ENCODE measurements at regions not wholly inside any gene's neighbourhood (a gene's known extent, or its start where the extent isn't known, plus 50 kb on each side); places are given as distances from the start of the nearest gene placed in this dataset.
"Not testable (repeated sequence)": the region's sequence is repeated elsewhere in the genome, so short reads cannot be mapped to it uniquely, and the experiment has no call there.

DNA sequence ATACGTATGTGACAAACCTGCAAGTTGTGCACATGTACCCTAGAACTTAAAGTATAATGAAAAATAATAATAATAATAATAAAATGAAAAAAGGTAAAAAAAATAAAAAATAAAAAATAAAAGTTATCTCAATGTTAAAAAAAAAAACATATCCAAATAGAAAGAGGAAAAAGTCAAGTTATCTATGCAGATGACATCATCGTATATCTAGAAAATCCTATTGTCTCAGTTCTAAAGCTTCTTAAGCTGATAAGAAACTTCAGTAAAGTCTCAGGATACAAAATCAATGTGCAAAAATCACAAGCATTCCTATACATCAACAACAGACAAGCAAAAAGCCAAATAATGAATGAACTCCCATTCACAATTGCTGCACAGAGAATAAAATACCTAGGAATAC is 466.6 kb upstream of the PHF14 start:
- intact Hi-C loops (cut with DNase I; ENCODE audit: low total_unique reads): no loop called here
- Histone ChIP-seq H3K36me3 (no peaks in the 10 kb centered on the region), H3K4me3 (no peak overlapping the region), H3K27me3 (no peaks in the 10 kb centered on the region), H3K9me3 (no peaks in the 10 kb centered on the region), H3K27ac (no peak overlapping the region), H3K4me1 (no peaks in the 10 kb centered on the region)
- TF ChIP-seq POLR2AphosphoS5 (IDR thresholded peaks at IDR 0.05): no peak
- TF ChIP-seq, protein P1, sequence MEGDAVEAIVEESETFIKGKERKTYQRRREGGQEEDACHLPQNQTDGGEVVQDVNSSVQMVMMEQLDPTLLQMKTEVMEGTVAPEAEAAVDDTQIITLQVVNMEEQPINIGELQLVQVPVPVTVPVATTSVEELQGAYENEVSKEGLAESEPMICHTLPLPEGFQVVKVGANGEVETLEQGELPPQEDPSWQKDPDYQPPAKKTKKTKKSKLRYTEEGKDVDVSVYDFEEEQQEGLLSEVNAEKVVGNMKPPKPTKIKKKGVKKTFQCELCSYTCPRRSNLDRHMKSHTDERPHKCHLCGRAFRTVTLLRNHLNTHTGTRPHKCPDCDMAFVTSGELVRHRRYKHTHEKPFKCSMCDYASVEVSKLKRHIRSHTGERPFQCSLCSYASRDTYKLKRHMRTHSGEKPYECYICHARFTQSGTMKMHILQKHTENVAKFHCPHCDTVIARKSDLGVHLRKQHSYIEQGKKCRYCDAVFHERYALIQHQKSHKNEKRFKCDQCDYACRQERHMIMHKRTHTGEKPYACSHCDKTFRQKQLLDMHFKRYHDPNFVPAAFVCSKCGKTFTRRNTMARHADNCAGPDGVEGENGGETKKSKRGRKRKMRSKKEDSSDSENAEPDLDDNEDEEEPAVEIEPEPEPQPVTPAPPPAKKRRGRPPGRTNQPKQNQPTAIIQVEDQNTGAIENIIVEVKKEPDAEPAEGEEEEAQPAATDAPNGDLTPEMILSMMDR (IDR thresholded peaks at IDR 0.05): no peak
- TF ChIP-seq POLR2A (IDR thresholded peaks at IDR 0.05): no peak
- DNase-seq (ENCODE audit: low spot score in 2 of 2): no peak

DNA sequence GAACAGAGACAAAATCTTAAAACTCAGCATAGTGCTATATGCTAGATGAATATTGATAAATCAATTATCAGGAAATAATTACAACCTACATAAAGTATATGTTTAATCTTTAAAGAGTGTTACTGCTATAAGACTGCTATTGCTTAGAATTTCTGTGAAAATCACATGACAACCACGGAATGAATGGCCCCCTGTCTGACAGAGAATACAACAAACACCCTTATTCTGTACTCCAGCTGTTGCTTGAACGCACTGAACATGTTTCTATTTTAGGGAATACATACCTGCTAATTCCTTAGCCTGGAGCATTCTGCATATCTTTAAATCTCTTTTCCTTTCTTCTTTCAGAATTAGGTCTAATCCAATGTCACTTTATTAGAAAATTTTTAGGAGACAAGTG is 452.4 kb upstream of the PHF14 start:
- Histone ChIP-seq H3K27ac (no peak overlapping the region), H3K9me3 (no peaks in the 10 kb centered on the region), H3K27me3 (no peaks in the 10 kb centered on the region), H3K36me3 (no peaks in the 10 kb centered on the region), H3K4me1 (no peaks in the 10 kb centered on the region), H3K4me3 (no peak overlapping the region)
- intact Hi-C loops (cut with DNase I; ENCODE audit: low total_unique reads): no loop called here
- no peak for DNase-seq (ENCODE audit: low spot score in 2 of 2)
- TF ChIP-seq POLR2A (IDR thresholded peaks at IDR 0.05): no peak
- TF ChIP-seq POLR2AphosphoS5 (IDR thresholded peaks at IDR 0.05): no peak
- TF ChIP-seq, protein P1 (IDR thresholded peaks at IDR 0.05): no peak

DNA sequence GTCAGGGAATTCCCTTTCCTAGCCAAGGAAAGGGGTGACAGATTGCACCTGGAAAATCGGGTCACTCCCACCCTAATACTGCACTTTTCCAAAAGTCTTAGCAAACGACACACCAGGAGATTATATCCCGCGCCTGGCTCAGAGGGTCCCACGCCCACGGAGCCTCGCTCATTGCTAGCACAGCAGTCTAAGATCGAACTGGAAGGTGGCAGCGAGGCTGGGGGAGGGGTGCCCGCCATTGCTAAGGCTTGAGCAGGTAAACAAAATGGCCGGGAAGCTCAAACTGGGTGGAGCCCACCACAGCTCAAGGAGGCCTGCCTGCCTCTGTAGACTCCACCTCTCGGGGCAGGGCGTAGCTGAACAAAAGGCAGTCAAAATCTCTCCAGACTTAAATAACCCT is 440.2 kb upstream of the PHF14 start:
- H3K36me3 ChIP-seq; H3K27me3 ChIP-seq; H3K4me1 ChIP-seq; DNase-seq (ENCODE audit: low spot score in 2 of 2); H3K9me3 ChIP-seq; H3K27ac ChIP-seq; intact Hi-C loops (cut with DNase I; ENCODE audit: low total_unique reads); H3K4me3 ChIP-seq: not testable (repeated sequence)

DNA sequence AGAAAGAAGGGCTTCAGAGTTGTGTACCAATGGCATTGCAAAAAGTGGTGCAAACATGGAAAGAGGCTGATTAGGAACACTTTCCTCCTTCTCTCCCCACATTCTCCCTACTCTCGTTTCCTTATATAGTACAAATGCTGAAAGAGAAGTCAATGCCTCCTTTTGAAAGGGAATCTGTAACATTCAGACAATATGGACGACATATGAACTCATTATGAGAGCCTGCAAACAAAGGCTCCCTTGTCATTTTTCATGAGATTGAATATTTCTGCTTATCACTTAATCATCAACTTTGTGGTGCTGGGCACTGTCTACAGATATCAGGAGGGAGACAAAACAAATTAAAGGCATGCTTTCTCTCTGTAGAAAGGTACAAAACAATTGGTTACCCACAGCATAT is 437.1 kb upstream of the PHF14 start:
- H3K36me3 ChIP-seq: no peaks in the 10 kb centered on the region
- no peak overlapping the region for H3K4me3 ChIP-seq
- H3K27ac ChIP-seq: no peak overlapping the region
- peaks cover 0 to 5% of the 10 kb centered on the region in 2 donors for H3K9me3 ChIP-seq
- H3K27me3 ChIP-seq: no peaks in the 10 kb centered on the region
- no peaks in the 10 kb centered on the region for H3K4me1 ChIP-seq
- TF ChIP-seq, protein P1 (IDR thresholded peaks at IDR 0.05): no peak
- TF ChIP-seq POLR2A (IDR thresholded peaks at IDR 0.05) (no peak), POLR2AphosphoS5 (IDR thresholded peaks at IDR 0.05) (no peak)
- no peak for DNase-seq (ENCODE audit: low spot score in 2 of 2)
- intact Hi-C loops (cut with DNase I; ENCODE audit: low total_unique reads): no loop called here

DNA sequence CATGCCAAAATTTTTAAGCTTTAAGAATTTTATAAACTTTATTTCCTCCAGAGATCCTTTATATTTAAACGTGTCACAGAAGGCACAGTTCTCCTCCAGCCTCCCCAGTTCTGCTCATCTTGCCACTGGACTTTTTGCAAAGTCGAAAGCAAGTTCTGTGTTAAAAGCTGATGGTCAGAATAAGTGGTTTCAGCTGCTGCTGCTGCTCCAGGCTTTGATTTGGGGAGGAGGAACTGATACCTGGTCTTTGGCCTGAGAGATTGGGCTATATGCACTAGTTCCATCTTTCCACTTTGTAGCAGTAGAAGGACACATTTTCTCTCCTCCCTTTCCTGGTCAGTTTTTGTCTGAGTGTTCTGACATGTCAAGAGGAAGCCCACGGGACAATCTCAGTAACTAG is 435.9 kb upstream of the PHF14 start:
- H3K9me3 ChIP-seq: no peaks in the 10 kb centered on the region
- no peaks in the 10 kb centered on the region for H3K36me3 ChIP-seq
- H3K4me1 ChIP-seq: no peaks in the 10 kb centered on the region
- H3K27ac ChIP-seq: no peak overlapping the region
- H3K4me3 ChIP-seq: no peak overlapping the region
- no peak for DNase-seq (ENCODE audit: low spot score in 2 of 2)
- TF ChIP-seq POLR2AphosphoS5 (IDR thresholded peaks at IDR 0.05) (no peak), POLR2A (IDR thresholded peaks at IDR 0.05) (no peak)
- TF ChIP-seq, protein P1 (IDR thresholded peaks at IDR 0.05): no peak
- intact Hi-C loops (cut with DNase I; ENCODE audit: low total_unique reads): no loop called here
- H3K27me3 ChIP-seq: no peaks in the 10 kb centered on the region

DNA sequence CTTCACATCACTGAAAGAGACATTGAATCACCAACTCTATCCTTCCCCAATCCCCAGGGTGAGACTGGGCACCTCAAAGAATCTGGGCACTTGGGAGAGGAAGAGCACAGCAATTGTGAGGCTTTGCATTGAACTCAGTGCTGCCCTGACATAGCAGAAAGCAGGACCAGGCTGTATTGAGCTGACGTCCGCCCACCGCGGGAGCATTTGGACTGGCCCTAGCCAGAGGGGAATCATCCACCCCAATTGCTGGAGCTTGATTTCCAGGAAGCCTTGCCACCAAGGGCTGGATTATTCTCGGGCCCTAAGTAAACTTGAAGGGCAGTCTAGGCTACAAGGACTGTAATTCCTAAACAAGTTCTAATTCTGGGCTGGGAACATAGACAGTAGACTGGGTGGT is 416.3 kb upstream of the PHF14 start:
- Histone ChIP-seq H3K9me3 (no peaks in the 10 kb centered on the region), H3K27ac (no peak overlapping the region), H3K36me3 (no peaks in the 10 kb centered on the region), H3K4me3 (no peak overlapping the region), H3K27me3 (no peaks in the 10 kb centered on the region), H3K4me1 (no peaks in the 10 kb centered on the region)
- intact Hi-C loops (cut with DNase I; ENCODE audit: low total_unique reads): no loop called here
- no peak for TF ChIP-seq POLR2AphosphoS5 (IDR thresholded peaks at IDR 0.05)
- TF ChIP-seq, protein P1 (IDR thresholded peaks at IDR 0.05): no peak
- no peak for TF ChIP-seq POLR2A (IDR thresholded peaks at IDR 0.05)
- no peak for DNase-seq (ENCODE audit: low spot score in 2 of 2)
